HG02678 (cell line): ENCODE measurements at regions not wholly inside any gene's neighbourhood (a gene's known extent, or its start where the extent isn't known, plus 50 kb on each side); places are given as distances from the start of the nearest gene placed in this dataset.

Experiments used
- ATAC-seq: cut with Tn5 transposase; IDR thresholded peaks from one replicate; pipeline ENCODE4 v1.9.1; 2021; ENCODE audit warnings: mild to moderate bottlenecking, moderate library complexity; ENCODE audit not compliant: unreplicated experiment

DNA sequence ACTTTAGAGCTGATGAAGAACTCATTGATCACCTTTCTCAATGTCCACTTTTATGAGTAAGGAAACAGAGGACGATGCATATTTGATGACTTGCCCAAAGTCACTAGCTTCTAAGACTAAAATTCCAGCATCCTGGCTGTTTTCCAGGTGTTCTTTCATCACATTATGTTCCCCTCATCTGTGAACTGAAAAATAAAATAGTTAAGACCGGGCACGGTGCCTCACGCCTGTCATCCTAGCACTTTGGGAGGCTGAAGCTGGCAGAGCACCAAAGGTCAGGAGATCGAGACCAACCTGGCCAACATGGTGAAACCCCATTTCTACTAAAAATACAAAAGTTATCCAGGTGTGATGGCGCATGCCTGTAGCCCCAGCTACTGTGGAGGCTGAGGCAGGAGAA, 297.5 kb downstream of the DUSP10 start:
- no peak for ATAC-seq

DNA sequence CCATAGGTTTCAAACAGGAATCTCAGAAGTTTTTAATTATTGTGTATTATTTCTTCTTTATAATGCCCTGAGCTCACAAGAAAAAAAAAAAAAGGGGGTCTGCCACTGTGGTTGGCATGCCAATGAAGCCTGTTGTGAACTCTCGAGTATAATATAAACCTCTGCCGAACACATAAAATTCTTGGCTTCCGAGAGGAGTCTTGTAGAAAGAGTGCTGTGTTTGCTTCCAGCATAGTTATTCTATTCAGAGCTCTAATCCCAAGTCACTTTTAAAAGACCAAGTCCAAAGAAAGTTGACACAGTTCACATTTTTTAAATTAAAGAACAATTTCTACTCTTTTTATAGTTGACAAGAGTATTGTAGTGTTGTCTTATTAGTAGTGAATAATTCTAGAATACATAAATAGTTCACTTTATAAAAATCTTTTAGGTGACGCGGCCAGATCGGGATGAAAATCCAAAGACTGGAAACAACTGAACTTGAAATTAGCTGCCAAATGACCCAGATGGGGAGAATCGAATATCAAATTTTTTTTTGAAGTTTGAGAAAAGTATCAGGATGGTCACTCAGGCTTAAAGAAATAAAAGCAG, 293.2 kb downstream of the DUSP10 start:
- no peak for ATAC-seq

DNA sequence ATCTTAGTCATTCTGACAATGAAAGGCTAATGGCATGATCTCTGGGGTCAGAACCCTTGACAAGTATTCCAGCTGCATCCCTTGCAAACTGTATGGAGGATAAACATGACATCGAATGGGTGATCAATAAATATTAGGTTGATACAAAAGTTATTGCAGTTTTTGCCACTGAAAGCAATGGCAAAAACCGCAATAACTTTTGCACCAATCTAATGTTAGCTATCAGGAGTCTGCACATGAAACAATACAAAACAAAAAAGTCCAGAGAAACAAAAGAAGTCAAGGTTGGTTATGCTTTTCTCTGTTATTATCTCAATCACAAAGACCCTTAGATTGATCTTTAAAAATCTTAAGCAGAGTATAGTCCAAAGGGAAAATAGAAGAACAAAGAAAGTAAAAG, 292.7 kb downstream of the DUSP10 start:
- ATAC-seq: no peak

DNA sequence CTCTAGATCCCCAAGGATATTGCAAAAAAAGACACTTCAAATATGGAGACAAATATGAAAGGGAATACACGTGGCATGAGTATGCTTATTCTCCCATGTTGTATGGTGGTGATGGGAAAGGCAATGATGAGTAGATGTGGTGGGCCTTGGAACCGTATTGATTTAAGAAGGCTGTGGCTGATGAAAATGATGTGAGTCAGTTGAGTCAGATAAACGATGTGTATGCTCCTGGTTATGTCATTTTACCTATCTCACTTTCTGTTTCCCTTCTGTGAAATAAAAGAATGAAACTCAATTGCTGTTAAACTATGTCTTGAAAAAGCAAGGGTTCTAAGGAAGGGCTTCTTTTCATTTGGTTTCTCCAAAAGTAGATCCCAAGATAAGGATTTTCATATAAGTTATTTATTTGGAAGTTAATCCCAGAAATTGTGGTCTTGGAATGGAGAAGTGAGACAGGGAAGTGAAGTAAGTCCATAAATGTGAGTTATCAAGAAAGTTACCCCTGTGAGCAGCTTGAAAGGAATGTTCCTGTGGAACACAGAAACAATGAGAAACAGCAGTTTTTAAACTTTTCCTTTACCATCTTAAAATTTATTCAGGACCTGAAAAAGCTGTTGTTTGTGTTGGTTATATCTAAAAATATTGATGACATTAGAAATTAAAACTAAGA, 292.0 kb downstream of the DUSP10 start:
- ATAC-seq: no peak

DNA sequence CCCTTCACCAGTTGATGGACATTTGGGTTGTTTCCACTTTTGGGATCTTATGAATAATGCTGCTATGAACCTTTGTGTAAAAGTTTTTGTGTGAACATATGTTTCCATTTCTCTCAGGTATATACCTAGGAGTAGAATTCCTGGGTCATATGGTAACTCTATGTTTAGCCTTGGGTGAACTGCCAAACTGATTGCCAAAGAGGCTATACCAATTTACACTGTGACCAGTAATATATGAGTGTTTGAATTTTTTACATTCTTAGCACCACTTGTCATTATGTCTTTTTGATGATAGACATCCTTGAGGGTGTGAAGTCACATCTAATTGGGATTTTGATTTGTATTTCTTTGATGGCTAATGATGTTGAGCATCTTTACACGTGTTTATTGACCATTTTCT, 290.1 kb downstream of the DUSP10 start:
- ATAC-seq: no peak

DNA sequence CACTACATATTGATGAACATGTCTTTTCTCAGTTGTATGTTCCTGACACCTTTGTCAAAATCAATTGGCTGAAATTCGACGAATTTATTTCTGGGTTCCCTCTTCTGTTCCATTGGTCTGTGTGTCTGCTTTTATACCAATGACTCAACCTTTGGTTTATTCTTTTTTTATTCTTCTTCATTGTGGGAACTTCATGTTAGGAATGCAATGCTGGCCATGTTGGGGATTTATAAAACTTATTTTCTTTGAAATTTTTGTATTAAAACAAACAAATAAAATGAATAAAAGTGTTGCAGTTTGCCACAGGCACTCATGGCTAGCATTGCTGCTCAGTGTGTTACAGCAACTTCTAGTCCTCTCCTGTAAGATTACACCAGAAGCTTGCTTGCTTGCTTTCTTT, 287.8 kb downstream of the DUSP10 start:
- ATAC-seq: no peak

DNA sequence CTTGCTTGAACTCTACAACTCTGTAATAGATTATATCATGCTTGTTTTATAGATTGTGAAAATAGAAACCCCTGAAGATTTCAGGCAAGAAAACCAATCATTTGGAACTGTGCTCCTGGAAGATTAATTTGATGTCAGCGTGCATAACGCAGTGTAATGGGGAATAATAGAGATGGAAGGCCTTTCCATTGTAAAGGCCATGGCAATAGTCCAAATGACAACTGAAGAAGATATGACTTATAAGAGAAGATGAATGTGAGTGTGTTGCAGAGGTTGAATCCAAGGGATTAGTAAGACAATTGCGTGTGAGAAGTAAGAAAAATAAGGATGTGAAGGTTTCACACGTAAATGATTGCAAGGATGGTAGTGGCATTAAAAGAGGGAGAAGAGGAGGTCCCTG, 285.0 kb downstream of the DUSP10 start:
- ATAC-seq: no peak

DNA sequence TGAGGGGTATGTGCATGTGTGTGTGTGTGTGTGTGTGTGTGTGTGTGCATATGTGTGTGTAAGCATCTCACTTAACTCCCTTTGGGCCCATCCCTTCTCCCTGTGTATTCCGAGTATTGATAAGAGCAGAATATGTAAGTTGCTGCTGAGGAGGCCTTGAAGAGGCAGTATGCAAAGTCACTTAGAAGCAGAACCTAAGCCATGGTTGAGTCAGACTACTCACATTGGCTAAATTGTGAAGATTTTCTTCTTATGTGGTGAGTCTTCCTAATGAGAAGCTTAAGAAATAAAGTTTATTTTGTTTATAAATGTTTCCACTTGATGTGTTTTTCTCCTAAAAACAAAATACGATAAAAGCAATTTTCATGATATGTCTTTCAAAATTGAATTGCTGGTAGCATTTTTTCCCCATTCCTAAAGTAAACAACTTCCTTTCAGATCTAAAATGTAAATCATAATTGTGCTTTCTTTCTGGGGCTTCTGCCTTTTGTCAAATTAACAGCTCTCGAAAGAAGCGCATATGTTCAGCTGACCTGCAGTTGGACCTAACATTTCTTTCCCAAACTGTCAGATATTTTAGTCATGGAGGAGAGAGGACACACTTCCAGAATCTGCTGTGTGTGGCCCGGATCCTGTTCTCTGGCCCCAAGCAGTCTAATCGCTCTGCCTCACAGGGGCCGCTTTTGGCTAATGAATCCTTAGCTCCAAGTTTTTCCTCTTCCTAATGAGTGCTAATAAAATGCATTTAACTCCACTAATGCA, 284.0 kb downstream of the DUSP10 start:
- no peak for ATAC-seq

DNA sequence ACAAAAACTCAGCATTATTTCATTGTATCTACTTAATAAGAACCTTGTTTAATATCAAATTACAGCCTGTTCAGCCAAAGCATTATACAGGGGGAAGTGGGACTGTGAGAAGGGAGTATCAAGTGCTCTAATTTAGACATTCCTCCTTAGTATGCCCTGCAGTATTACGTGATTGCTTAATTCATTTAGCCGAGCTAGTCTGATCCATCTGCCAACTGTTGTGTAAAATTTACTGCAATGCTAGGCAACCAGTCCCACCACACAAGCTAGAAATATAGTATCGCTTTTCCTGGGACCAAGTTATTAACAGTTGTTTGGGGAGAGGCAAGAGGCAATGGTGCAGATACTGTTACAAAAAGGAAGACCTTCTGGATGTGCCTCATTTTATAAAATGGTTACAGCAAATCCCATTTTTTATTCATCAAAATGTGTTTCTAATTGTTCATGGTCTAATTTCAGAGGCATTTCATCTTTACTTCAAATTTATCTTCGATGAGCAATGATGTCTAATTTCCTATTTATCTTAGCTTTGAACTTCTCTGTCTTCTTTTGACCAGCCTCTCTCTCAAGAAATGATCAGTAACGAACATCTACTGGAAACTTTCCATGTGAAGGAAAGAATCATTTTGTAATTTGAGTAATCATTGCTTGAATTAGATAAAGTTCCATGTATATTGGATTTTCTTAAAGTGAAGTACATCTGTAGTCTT, 283.3 kb downstream of the DUSP10 start:
- ATAC-seq: no peak

DNA sequence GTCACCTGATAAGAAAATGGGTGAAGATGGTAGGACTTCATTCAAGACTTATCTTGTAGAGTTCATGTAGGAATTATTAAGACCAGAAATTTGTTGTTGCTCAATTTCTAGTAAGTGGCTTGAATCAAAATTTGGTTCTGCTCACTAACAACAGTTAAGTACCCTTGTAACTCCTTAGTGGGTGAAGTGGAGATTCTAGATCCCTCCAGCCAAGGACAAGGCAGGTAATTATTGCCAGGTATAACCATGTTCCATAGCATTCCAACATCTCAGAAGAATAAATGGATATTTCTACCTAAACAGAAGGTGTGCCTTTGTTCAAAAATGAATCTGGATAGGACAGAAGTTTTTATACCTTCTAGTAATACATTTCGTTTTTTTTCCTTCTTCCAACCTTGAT, 282.3 kb downstream of the DUSP10 start:
- ATAC-seq: no peak

DNA sequence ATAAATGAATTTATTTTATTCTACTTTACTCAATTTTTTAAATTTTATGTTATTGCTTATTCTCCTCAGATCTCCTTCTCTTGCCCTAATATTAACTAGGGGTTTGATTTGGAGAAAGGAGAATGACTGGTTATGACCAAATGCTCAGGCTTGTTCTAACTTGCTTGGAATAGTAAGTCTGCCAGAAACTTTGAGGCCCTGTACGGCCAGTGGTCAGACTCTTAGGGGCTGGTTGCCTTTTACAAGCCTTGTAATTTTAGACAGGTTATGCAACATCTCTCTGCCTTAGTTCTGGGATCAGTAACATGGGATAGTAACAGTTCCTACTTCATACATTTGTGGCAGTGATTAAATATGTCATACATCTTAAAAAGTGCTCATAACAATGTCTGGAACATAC, 279.5 kb downstream of the DUSP10 start:
- ATAC-seq: no peak

DNA sequence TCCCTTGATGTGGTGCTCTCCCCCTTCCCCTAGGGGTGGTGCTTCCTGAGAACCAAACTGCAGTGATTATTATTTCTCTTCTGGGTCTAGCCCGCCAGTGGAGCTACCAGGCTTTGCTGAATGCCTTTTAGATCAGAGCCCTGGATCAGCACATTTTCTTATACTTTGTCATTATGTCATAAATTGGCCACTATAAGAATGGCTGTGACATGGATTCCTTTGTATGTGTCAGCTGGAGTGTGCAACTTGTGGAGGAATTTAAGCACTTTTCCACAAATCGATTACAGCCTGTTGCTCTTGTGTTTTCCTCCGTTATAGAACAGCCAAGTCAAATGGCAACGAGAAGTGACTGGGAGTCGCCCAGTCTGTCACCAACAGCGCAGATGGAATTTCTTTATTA, 273.3 kb downstream of the DUSP10 start:
- ATAC-seq: no peak

DNA sequence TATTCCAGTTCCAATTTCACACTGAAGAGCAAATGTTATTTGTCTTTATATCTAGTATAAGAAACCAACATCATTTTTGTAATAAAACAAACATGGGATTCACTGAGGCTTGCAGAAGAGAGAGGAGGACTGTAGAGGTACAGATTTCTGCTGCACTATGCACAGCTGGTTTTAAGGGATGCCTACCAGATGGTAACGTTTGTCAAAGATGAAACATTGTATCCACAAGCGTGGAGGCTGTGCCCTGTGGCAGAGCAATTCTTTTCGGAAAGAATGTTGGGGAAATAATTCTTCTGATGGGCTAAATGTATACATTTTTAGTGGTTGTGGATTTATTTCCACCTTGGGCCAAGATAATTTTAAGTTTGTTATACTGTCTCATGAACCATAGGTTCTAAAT, 272.4 kb downstream of the DUSP10 start:
- ATAC-seq: no peak

DNA sequence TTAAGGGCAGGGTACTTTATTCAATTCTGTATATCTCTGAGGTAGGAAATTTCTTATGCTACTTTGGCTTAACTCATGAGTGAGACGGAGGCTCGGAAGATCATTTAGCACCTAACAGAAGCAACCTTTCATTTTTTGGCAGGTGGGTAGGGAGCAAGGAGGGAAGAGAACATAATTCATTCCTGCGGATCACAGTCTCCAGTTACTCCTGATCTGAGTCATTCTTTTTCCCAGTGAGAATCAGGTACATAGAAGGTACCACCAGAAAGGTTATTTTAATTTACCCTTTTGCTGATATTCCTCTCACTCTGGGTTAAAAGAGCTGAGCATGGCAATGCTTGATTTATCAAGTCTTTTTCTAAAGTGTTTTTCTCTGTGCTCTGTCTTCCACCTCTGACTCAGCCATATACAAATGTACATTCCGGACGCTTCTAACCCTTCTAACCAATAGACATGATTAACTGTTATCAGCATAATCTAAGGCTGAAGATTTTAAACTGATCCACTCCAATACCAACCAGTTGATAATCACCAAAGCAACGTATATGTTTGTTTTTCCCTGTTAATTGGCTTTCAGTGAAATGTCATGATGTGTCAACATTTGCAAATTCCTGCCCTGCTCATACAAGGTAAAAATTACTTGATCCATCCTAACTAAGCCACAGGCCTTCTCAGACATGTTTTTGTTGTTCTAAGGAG, 271.7 kb downstream of the DUSP10 start:
- ATAC-seq: no peak

DNA sequence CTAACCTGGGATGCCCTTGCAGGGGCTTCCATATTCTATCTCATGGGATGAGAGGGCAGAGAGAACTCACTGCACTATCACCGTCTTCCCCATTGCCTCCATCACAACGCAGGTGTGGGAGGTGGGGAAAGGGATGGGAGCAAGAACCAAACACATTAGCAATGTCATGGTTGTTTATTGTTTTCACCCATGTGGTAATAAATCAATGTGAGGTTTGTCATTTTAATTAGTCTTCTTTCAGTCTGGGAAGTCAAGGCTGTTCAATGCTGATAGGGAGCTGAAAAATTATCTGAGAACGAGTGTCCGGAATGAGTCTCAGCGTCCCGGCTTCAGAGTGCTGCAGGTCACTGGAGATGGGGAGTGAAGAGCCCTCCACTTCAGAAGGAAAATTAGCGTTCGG, 268.5 kb downstream of the DUSP10 start:
- no peak for ATAC-seq

DNA sequence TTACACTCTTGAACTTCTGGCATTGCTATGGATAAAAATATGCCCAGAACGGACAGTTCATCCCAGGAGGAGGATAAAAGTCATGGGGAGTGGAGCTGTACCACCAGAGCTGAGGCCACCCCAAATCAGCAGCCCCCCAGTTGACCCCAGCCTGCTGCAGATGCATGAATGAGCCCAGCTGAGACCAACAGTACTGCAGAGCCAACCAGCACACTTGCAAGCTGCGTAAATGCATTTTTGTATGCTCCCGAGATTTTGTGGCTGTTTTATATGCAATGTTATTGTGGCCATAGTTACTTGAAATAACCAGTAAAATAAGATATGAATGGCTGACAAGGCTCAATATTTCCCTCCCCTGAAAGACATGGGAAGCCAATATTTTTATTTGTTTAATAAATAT, 264.6 kb downstream of the DUSP10 start:
- no peak for ATAC-seq

DNA sequence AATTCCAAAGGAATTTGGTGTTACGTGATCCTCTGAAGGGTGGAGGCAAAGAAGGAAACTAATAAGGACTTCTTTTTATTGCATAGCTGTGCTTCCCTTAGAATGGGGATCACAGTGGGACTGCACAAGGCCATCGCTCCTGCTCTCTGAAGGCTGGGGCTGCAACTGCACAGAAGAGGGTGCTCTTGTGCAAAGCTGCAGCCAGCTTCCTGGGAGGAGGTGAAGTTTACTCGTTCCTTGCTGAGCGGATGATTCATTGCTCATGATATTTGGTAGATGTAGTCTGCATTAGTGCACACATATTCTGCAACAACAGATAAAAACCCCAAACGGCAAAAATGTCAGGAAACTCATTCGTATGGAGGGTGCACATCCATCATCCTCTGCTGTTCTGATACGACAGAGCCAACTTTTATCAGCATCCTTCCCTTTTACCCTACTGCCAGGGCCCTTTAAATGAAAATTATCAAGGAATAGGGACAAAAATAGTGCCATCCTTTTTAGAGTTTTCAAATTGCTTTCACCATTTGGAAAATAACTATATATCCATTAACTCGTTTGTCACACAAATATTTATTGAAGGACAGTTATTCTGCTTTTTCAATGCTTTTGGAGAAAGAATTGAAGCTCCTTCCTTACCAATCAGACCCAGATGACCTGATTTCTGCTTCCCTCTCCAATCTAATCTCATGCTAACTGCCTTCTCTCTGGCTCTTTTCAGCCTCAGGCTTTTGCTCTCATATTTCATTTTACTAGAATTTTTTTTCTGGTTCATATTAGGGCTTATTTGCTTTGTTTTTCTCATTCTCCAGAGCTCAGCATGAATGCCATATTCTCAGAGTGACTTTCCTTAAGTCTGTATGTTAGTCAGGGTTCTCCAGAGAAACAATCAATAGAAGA, 263.6 kb downstream of the DUSP10 start:
- peak; percentile 91 for ATAC-seq

DNA sequence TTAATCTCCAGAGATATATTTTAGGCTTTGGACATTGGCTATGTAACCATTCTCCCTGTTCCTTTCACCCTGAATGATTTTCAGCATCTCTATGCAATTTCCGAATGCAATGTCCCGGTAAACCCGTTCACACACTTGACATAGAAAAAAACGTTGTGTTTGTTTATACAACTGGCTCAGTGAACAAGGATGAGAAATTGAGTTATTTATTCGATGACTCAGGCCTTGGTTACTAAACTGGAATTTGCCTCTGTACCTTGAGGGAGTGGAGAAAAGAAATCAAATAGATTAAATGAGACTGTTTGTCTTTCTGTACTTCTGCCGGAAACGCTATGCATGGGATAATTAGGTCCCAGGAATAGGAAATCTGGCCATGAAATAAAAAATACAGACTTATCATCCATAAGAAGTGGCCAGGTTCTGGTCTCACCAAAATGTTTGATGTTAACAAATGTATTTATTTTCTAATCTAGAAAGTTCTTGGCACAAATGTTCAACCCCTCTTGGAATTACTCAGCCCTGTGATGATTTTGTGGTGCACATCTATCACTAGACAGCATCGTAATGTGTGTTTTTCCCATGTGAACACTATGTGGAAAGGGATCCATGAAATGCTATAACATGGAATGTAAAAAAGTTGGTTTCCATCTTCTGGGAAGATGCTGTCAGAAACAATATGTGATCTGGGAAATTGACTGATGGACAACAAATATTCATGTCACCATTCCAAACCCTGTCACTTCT, 253.9 kb downstream of the DUSP10 start:
- no peak for ATAC-seq

DNA sequence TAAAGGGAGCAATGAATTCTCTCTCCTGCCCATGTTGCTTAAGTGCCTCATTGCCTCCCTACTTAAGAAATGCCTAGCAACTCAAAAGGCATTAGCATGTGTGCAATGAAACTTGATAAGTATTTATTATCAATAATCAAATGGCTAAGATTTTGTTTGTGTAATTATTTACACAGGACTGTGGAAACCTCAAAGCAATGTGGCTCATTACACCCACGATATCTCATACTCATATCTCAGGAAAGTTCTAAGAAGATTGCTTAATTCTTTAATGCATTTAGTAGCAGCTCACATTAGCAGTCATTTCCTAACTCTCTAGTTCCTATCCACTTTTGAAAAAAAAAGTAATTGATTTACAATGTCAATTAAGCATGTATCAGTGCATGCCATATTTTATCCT, 253.3 kb downstream of the DUSP10 start:
- ATAC-seq: no peak
